Ureter (tissue), 1 donor: ENCODE measurements at regions not wholly inside any gene's neighbourhood (a gene's known extent, or its start where the extent isn't known, plus 50 kb on each side); places are given as distances from the start of the nearest gene placed in this dataset.

Experiments
- DNase-seq: peaks from one replicate; pipeline ENCODE4 v3.0.0-alpha.2; 2020; ENCODE audit warnings: low spot score
- donor health status: DM: yes; HTN: yes; CAD: no.

DNA sequence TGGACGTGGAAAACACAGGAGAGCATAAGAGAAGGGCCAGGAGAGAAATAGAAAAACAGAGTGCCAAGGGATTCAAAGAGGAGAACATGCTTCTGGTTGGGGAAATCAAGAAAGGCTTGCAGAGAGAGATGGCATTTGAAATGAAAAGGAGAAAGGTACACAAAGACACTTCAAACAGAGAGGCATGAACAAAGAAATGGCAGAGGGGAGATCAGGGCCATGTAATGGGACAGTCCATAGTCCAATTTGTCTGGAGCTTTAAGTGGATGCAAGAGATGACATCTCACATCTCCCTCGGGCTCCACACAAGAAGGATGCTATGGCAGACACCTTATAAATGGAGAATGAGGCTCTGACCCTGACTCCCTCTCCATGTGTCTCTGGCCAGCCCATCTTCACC, 331.1 kb downstream of the MLLT3 start:
- DNase-seq: no peak

DNA sequence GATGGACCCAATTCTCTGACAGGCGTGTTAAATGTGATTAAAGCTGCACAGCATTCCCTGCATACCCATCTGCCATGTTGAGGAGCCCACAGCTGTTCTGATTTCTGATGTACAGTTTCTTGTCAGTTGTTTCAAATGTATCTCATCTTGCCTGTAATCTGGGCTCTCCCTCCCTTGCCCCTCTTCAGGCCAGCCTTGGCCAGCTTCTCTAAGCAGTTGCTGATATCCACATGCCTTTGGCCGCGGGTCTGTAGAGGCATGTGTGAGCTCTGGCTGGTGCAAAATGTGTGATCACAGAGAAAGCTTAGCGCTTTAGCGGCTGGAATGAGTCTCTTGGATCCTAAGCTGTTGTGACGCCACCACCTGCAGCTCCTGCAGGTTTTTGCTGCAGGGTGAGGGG, 332.0 kb downstream of the MLLT3 start:
- no peak for DNase-seq

DNA sequence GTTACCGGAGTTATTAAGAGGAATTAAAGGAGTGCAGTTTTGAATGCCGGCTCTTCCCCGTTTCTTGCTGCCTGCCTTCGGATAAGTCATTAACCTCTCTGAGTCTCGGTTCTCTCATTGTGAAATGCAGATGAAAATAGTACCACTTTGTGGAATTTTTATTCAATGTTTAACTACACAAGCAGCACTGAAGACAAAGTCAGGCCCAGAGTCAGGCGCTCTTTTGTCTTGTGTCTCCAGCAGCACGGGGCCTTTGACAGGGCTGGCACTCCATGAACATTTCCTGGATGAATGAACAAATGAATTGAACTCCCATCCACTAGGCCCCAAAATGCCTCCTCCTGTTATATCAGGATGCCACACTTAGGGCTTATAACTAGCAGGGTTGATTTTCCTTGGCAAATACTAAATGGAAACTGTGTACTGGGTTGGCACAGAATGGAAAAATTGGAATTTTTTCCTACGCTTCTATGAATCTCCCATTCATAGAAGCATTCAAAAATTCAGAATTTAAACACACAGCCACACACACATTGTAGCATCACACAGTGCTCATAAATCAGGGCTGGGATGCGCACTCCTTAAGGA, 332.8 kb downstream of the MLLT3 start:
- DNase-seq: no peak

DNA sequence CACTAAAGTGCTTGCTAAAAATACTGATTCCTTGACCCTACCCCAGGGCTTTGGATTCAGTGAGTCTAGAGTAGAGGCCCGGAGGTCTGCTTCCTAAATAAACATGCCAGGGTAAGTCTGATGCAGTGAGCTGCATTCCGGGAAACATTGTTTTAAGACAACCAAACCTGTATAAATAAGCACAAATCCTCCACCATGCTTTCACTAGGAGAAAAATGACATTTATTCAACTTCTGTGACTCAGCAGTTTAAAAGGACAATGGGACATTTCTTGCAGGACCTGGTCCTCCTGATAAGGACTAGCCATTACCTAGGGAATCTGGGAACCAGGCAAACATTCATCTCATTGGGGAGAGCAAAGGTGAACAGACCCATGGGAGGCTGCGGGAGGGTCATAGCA, 335.3 kb downstream of the MLLT3 start:
- DNase-seq: no peak

DNA sequence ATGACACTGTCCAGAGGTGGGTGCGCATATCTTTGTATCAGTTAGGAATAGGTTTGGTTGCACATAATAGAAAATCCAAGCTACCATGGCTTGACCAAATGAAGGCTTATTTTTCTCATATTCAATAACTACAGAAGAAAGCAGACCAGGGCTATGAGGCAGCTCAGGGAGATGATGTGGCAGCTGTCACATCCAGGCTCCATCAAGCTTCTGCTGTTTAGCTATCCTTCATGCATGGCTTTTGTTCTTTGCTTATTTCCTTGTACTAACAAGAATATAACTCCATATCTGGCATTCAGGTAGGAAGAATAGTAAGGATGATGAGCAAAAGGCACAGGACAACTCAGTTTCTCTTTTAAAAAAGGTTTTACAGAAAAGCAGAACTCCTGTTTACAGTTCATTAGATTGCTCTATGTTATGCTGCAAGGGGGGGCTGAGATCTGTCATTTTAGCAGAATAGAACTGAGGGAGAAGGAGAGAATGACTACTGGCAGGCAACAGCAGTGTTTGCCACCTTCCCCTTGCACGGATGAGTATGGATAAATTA, 336.1 kb downstream of the MLLT3 start:
- no peak for DNase-seq

DNA sequence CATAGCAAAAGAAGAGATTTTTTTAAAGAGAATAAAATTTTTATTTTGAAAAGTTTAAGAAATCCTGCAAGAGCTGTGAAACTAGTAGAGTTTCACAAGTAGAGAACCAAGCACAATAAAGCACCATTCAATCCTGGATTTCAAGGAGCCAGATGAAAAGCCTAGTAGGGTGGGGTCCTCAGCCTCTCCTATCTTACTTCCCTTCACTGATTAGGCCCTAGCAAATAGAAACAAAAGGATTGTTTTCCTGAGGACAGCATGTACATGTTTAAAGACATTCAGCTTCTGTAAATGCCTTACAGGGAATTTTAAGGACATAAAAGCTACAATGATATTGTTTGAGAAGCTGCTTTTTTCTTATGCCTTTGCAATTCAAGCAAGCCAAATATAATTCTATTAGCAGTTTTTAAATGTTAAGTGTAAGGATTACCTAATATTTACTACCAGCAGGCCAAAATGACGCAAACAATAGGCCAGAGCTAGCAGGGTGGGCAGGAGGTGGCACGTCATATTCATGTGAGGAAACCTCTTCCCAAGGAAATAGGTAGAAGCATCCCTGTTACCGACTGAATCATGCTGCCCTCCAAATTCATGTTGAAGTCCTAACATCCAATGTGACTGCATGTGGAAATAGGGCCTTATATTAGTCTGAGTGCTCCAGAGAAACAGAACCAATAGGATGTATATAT, 337.6 kb downstream of the MLLT3 start:
- no peak for DNase-seq

DNA sequence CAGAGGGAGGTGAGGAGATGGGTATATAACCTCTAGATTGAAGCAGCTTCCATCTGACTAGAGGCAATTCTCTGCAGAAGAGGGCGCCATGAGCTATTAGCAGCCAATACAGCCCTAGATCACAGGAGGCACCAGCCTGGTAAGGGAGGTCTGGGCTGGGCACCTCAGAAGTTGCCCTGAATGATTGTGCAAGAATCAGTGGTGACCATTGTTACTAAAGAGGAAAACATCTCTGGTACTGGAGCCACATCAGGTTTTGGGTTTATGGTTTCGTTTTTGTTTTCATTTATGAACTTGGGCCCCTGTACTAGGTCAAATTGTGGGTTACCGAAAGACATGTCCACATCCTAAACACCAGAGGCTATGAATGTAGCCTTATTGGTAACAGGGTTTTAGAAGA, 342.0 kb downstream of the MLLT3 start:
- no peak for DNase-seq

DNA sequence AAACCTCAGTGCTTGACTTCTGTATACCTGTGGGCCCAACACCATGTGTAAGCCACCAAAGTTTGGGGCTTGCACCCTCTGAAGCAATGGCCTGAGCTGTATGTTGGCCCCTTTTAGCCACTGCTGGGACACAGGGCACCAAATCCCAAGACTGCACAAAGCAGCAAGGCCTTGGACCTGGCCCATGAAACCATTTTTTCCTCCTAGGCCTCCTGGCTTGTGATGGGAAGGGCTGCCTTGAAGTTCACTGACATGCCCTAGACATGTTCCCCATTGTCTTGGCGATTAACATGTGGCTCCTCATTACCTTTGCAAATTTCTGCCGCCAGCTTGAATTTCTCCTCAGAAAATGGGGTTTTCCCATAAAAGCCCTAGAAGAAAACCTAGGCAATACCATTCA, 345.5 kb downstream of the MLLT3 start:
- DNase-seq: no peak

DNA sequence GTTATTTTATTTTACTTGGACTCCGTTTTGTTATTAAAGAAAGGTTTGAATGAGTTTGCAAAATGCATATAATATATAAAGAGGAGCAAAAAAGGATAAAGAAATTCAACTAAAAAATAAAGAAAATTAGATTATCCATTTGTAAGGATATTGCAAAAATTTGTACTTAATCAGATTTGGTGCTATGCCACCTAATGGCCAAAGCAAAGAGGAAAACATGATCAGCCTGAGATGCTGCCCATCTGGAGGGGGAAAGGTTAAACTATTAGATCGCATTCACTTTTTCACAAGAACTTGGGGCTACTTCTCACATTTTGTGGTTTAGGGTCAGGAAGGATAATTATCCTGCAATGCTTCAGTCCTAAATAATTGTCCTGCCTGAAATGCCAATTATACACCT, 350.6 kb downstream of the MLLT3 start:
- DNase-seq: no peak

DNA sequence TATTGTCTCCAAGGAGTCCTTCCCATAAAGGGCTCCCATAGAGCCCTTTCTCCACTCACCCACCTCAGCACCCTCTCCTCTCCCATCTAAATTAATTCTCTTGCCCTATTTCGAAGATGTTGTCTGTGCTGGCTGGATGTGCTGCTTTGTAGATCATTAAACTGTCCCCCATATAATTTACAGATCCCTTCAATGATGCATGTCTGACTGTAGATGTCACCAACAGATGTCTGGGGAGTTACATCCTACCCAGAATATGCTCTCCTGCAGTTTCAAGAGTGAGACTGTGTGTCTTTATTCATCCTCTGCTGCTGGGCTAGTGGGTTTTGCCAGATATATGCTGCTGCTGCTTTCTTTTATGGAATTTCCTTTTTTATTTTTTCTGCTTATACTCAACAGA, 351.2 kb downstream of the MLLT3 start:
- DNase-seq: no peak

DNA sequence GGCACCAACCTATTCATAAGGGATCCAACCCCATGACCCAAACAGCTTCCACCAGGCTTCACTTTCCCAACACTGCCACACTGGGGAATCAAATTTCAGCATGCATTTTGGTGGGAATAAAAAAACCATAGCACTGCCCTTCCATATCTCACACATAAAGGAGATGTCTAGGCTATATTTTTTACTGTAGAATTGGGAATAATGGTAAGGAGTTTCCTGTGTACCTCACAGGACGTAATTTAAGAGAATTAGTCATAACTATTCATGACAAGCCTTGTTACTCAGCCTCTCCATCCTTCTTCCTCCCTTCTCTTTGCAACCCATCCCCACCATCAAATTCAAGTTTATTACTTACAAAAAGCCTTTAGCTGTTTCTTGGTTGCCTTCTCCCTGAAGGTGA, 352.1 kb downstream of the MLLT3 start:
- no peak for DNase-seq

DNA sequence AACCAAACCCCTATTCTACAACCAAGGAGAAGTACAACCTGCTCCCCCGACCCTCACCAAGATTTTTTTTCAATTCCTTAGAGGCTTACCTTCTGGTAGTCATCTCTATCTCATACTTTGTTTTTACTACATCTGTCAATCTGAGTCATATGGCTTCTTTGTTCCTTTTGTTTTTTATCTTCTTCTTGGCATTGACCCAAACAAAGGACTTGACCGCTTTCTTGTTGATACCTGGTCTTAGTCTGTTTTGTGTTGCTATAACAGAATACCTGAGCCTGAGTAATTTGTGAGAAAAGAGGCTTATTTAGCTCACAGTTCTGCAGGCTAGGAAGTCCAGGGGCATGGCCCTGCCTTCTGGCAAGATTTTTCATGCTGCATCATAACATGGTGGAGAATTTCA, 352.7 kb downstream of the MLLT3 start:
- no peak for DNase-seq

DNA sequence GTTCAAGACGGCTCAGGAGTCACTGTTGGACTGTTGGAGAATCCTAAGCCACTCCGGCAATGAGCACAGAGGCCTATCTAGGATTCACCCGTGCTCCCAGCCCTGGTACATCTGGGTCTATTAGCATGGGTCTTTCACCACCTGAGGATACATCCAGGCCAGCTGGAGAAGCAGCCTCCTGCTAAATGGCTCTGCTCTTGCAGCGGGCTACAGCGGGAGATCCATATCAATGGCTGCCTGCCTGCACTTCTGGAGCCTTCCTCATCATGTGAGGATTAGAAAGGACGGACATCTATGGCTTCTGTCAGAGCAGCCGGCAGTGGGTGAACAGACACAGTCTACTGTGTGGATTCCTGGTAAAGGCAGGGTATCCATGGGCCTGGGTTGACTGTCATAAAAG, 357.4 kb downstream of the MLLT3 start:
- DNase-seq: no peak

DNA sequence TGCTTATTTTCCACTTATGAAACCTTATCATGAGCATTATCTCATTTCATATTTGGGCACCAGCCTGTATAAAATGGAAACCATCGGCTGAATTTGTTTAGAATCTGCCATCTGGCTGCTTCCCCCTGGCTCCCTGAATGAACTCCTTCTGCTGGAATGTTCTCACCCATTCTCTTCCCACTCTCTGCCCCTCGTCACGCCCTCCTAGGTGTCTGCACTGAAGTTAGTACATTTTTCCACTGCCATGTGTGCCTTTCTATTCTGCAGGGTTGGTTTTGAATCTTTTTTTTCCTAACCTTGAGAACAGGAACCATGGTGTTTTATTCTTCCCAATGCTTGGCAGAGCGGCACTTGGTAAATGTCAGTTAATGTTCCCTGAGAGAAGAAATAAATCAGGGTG, 359.7 kb downstream of the MLLT3 start:
- no peak for DNase-seq

DNA sequence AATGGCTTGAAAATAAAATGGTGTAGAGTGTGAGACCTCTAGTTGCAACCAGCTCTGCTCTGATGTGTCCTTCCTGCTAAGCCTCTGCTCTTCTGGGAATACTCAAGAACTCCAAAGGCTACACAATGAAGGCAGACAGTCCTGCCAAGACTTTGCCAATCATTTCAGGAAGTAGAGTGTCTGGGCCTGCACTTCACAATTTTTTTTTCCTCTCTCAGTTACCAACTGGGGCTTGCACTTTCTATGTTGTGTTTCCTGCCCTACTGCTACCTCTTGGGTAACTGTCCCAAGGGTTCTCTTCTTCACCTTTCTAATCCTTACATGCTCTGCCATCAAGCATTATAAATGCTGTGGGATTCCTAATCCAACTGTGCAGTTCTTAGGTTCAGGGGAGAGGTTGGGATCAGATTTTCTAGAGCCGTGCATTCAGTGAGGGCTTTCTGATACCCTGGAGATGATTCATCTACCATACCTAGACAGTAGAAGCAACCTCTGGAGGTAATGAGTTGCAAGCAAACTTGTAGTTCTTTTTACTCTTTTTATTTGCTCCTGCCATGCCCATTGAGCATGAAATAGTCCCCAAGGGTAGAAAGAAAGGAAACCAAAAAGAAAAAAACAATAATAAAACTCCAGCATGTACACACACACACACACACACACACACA, 365.9 kb downstream of the MLLT3 start:
- DNase-seq: no peak

DNA sequence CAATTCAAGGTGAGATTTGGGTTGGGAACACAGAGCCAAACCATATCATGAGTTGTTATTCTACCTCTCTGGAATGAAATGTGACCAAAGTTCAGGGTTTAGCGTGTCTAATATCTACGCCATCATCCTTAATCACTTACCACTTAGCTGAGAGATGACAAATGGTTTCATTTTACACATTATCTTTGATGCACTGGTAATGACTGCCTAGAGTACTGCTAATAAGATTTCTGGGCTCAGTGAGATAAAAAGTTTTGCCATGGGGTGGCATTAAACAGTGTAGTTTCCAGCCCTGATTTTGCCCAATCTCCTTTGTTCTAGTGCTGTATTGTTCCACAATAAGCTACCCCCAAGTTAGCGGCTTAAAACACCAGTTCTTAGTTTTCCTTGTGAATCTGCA, 367.2 kb downstream of the MLLT3 start:
- no peak for DNase-seq

DNA sequence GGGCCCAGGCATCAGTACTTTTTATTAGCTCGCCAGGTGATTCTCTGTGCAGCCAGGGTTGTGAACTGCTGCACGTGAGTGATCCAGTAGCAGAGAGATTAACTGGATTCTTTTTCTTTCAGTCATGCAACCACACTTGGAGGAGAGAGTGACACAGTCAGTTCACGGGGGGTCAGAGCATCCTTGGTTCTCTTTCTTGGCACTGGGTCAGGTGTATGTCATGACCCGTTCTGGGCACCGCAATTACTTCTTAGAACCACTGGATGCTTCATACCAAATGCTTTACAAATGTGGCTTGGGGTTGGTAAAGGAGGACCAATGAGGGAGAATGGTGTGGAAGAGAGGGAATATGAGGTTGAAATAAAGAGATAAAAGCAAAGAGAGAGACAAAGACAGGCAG, 368.7 kb downstream of the MLLT3 start:
- DNase-seq: no peak

DNA sequence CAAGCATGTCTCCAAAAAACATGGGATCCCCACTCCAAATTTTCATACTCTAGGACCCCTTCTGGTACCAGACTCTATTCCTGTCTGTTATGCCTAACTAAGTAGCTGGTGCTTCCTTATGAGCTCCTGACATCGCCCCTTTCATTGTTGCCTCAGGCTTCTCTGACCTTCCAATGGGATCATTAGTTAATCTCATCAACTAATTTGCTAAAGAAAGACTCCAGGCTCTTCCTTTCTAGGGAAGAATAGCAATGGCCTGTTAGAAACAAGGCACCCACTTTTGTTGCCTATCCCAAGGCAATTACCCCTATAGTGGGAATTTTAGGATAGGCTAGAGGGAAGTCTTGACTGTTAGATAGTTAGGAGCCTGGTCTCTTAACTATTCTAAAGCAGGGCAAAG, 369.5 kb downstream of the MLLT3 start:
- no peak for DNase-seq

DNA sequence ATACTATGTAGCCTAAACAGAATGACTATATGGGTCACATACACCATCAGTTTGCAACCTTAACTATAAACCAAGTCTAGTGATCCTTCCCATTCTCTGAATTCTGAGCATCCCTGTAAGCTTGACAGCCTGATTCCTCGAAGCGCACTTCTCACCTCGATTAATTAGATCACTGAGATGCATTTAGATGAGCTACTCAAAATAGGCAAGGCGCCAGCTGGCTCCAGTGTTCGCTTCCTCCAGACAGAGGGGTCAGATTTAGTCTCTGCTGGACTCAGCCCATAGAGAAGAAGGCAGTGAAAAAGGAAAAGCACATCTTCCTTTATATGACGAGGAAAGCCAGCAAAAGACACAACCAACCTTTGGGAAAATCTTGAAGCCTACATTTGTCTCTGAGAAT, 371.5 kb downstream of the MLLT3 start:
- DNase-seq: no peak

DNA sequence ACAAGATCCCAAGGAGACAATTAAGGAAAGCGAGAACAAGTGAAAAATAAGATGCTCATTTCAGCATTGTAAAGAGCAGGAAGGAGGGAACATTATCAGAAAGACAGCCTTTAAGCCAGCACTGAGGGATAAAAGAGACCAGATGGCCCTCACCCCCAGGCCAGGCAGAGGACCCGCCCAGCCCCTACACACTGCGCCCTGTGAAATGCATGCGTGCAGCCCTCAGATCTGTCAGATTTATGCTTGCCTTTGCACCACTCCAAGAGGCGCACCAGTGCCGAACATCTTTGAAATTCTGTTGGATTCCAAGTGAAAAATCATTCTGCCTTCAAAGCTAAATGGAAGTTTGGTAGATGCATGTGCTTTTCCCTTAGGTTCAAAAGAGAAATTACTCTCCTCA, 378.0 kb downstream of the MLLT3 start:
- DNase-seq: no peak

DNA sequence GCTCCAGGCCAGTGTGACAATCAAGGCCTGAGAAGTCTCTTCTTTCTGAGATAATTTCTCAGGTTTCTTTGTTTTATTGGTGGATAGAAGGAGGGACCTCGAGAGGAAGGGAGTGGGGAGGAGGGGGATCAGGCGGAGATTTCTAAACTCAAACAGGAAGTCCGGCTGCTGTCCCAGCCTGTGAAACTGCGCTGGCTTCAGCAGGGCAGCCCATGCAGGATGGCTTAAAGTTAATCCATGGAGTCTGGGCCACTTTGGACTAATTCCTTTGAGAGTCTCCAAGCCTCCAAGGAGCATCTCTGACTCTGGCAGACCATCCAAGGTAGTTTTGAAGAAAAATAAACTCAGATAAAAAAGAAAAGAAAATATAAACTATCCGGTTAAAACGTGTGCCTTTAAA, 378.5 kb downstream of the MLLT3 start:
- DNase-seq: no peak

DNA sequence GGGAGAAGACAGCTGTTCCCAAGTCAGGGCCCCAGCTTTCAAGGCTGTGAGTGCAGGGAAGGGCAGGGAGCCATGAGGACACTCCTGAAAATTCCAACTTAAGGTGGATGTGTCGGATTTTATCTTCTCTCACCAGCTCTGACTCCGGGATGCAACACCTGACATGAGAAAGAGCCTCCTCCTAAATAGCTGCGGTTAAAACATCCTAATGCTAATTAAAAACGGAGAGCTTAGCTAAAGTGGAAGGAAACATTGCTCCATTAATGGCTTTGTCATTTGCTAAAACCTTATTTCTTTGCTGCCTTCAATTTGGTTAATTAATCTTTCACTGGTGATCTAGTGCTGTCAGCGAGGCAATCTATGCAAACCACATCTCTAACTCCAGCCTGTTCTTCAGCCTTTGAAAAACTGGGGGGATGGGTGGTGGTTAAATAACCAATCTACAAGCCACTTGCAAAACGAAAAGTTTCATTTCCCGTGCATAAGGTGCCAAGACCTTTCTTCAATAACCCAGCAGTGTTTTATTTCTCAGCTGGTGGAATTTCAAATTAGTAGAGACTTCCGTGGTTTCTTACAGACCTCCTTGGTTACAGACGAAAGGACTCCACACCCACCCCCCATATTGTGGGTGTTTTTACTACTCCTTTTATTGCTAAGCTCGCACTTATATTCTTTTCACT, 379.6 kb downstream of the MLLT3 start:
- no peak for DNase-seq

DNA sequence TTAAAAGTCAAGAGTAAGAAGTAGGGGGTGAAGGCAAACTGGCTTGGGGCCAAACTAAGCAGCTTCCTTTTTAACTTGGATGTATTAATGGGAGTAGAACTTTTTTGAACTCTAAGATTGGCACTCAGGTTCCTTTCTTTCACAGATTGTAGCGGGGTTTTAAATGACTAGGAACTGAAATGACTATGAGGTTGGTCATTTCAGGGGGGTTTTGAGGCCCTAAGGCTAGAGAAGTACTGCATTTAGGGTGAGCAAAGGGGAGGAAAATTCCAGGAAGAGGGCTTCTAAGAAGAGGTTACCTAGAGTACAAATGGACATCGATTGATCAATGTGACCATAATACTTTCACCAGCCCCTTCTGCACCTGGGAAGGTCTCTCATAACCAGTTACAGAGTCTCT, 381.8 kb downstream of the MLLT3 start:
- DNase-seq: no peak
